Peyer's patch (tissue), 4 donors: ENCODE measurements at regions not wholly inside any gene's neighbourhood (a gene's known extent, or its start where the extent isn't known, plus 50 kb on each side); places are given as distances from the start of the nearest gene placed in this dataset.

Experiments
- POLR2A ChIP-seq, 2 donors: fragments of 450-650 bp; IDR thresholded peaks; one replicate each; pipeline ENCODE4 v1.5.1; 2017; ENCODE audit warnings: antibody characterized with exemption in 2 of 2, mild to moderate bottlenecking in 2 of 2, moderate library complexity in 2 of 2
- TF ChIP-seq, protein P1 (sequence below), 6 experiments: fragments of 450-650 bp in 4 of 6; fragments of 200-600 bp in 2 of 6; sonication (generic) in 1 of 6; IDR thresholded peaks; one replicate each; pipeline ENCODE4 v1.5.1; 2017 to 2019; ENCODE audit warnings: antibody characterized with exemption in 6 of 6, mild to moderate bottlenecking in 3 of 6, moderate library complexity in 1 of 6

DNA sequence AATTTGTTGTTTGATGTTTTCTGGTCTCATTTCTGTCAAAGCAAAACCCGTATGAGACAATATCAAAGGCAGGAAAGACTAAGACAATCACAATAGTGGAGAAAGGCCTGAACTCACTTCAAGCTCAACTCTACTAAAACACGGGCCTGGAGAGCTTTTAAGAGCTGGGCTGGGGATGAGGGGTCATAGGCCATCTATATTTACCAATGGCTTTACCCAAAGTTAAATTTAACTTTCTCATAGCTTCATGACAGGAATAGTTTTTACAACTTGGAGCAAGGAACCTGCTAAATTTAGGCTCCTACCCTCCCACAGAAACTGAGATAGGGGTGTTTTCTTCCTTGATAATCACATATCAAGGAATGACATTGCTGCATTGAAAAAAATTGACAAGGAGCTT is 223.4 kb upstream of the CHORDC1 start:
- TF ChIP-seq, protein P1, sequence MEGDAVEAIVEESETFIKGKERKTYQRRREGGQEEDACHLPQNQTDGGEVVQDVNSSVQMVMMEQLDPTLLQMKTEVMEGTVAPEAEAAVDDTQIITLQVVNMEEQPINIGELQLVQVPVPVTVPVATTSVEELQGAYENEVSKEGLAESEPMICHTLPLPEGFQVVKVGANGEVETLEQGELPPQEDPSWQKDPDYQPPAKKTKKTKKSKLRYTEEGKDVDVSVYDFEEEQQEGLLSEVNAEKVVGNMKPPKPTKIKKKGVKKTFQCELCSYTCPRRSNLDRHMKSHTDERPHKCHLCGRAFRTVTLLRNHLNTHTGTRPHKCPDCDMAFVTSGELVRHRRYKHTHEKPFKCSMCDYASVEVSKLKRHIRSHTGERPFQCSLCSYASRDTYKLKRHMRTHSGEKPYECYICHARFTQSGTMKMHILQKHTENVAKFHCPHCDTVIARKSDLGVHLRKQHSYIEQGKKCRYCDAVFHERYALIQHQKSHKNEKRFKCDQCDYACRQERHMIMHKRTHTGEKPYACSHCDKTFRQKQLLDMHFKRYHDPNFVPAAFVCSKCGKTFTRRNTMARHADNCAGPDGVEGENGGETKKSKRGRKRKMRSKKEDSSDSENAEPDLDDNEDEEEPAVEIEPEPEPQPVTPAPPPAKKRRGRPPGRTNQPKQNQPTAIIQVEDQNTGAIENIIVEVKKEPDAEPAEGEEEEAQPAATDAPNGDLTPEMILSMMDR (IDR thresholded peaks at IDR 0.05) = no peak
- TF ChIP-seq POLR2A (IDR thresholded peaks at IDR 0.05) = no peak
